GM12865 (cell line): ENCODE measurements at regions not wholly inside any gene's neighbourhood (a gene's known extent, or its start where the extent isn't known, plus 50 kb on each side); places are given as distances from the start of the nearest gene placed in this dataset.

Experiments used
- DNase-seq: peaks from one replicate; pipeline ENCODE4 v3.0.0; 2010; ENCODE audit warnings: low read depth
- H3K4me3 ChIP-seq: 2 replicates; pipeline ENCODE4 v1.5.1; 2011; ENCODE audit warnings: mild to moderate bottlenecking, low read depth, low read length, control low read depth
- TF ChIP-seq, protein P1 (sequence below): IDR thresholded peaks from 2 replicates; pipeline ENCODE4 v1.5.1; 2011; ENCODE audit warnings: low read length, control low read depth, low read depth, inconsistent platforms; ENCODE audit not compliant: insufficient read depth; ENCODE audit errors: missing control alignments

DNA sequence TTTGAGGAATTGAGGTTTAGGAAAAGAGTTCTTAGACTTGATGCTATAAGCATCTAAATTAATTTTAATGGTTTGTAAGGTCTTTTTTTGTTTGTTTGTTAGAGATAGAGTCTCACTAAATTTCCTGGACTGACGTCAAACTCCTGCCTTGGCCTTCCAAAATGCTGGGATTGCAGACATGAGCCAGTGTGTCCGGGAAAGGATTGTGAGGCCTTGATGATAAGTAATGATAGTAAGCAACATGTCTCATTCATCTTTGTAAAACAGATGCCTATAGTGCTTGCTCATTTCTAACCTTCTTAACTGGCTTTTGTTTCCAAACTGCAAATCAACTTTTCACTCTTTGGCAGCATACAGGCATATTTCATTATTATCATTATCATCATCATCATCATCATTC lies 176.0 kb upstream of the KCND2 start:
- TF ChIP-seq, protein P1, sequence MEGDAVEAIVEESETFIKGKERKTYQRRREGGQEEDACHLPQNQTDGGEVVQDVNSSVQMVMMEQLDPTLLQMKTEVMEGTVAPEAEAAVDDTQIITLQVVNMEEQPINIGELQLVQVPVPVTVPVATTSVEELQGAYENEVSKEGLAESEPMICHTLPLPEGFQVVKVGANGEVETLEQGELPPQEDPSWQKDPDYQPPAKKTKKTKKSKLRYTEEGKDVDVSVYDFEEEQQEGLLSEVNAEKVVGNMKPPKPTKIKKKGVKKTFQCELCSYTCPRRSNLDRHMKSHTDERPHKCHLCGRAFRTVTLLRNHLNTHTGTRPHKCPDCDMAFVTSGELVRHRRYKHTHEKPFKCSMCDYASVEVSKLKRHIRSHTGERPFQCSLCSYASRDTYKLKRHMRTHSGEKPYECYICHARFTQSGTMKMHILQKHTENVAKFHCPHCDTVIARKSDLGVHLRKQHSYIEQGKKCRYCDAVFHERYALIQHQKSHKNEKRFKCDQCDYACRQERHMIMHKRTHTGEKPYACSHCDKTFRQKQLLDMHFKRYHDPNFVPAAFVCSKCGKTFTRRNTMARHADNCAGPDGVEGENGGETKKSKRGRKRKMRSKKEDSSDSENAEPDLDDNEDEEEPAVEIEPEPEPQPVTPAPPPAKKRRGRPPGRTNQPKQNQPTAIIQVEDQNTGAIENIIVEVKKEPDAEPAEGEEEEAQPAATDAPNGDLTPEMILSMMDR, result no peak
- DNase-seq, result no peak
- H3K4me3 ChIP-seq, result no peak overlapping the region

DNA sequence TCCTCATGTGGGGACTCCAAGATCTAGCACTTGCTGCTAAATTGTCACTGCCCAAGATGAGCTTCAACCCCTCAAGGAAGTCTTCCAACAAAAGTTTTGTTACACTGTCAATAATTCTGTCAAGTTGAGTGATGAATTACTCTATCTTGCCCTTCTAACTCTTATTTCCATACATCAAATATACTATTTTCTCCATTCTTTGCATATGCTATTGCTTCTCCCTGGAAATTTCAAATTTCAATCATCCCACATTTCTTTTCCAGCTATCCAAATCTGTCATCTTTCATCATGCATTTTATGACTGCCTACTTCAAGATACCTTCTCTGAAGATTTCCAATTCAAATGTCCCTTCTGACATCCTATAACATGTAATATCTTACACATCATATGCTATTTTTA lies 175.2 kb upstream of the KCND2 start:
- no peak for DNase-seq
- TF ChIP-seq, protein P1, result no peak
- no peak overlapping the region for H3K4me3 ChIP-seq

DNA sequence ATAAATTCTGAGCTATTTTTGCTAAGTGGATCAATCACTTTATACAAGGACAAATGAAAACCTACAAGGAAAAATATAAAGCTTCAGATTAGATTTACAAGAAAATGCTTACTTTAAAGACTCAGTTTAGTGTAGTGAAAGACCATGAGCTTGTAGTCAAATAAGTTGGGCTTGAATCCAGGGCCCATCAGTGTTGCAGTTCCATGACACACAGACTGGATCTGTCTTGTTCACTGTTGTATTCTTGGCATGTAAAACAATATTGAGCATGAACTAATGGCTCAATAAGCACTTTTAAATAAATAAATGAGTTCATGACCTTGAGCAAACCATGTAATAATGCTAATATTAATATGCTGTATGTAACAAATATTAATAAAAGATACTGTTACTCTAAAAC lies 164.6 kb upstream of the KCND2 start:
- no peak overlapping the region for H3K4me3 ChIP-seq
- TF ChIP-seq, protein P1, result no peak
- no peak for DNase-seq

DNA sequence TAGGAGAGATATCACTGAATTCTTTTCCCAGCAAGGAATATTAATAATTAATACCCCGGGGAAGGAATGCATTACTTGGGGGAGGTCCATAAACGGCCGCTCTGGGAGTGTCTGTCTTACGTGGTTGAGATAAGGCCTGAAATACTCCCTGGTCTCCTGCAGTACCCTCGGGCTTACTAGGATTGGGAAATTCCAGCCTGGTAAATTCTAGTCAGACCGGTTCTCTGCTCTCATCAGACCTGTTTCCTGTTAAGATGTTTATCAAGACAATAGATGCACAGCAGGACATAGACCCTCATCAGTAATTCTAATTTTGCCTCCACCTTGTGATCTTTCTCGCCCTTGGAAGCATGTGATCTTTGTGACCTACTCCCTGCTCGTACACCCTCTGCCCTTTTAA lies 162.8 kb upstream of the KCND2 start:
- TF ChIP-seq, protein P1, result no peak
- no peak overlapping the region for H3K4me3 ChIP-seq
- DNase-seq, result no peak

DNA sequence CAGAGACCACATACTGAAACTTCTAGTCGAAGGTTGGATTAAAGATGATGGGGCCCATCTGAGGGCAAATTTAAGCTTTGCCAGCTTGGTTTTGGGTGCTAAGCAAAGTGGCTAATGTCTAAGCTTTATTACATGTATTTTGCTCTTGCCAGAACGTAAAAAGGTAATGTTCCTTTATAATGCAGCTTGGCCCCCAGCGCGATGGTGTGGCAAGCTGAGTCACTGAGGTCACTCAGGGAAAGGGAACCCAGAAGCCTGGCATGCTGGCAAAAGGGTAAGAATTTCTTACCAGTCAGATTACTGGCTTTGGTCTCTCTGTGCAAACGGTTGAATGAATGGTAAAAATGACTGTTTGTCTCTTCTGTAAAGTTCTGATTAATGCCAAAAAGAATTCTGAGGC lies 158.3 kb upstream of the KCND2 start:
- H3K4me3 ChIP-seq, result no peak overlapping the region
- DNase-seq, result no peak
- TF ChIP-seq, protein P1, result no peak

DNA sequence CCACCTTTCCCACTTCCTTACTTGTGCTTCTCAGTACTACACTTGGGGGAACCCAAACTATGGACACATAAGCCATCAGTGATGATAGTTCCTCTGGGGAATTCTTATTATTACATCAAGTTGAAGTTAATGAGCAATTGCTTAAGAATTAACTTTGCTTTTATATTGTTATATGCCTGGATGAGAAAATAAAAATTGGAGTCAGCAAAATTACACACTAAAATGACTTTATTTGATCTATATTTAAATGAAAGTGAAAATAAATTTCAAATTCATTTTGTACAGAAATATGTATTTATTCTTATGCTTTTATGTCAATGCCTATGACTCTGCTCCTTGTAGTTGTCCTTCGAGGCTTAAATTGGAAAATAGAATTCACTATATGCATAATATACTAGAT lies 149.4 kb upstream of the KCND2 start:
- H3K4me3 ChIP-seq, result no peak overlapping the region
- TF ChIP-seq, protein P1, result no peak
- DNase-seq, result no peak

DNA sequence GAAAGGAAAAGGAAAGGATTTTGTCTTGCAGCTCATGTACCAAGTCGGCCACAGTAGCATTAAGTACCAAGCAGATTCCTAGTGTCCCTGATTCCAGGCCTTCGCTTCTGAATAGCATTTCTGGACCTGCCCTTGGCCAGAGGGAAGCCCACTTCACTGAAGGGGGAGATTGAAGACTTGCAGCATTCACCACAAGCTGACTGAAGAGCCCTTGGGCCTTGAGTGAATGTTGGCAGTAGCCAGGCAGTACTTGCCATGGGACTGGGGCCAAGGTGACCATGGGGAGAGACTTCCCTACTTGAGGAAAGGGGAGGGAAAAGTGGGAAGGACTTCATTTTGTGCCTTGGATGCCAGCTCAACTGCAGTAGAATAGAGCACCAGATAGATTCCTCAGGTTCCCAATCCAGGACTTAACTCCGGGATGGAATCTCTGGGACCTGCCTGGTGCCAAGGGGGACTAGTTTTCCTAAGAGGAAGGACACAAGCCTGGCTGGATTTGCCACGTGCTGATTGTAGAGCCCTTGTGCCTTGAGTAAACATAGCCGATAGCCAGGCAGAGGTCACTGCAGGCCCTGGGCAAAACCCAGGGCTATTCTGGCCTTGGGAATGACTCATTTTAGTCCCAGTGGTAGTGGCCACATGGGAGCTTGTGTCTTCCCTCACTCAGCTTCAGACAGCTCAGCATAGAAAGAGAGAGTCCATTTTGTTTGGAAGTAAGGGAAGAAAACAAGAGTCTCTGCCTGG lies 141.7 kb upstream of the KCND2 start:
- no peak for DNase-seq
- TF ChIP-seq, protein P1, result no peak
- no peak overlapping the region for H3K4me3 ChIP-seq
